GM12874 (cell line): ENCODE measurements at regions not wholly inside any gene's neighbourhood (a gene's known extent, or its start where the extent isn't known, plus 50 kb on each side); places are given as distances from the start of the nearest gene placed in this dataset.

Experiments
- TF ChIP-seq, protein P1 (sequence below): IDR thresholded peaks from 2 replicates; pipeline ENCODE4 v1.5.1; 2011; ENCODE audit warnings: low read depth, mild to moderate bottlenecking, control low read depth, low read length, moderate library complexity; ENCODE audit not compliant: insufficient read depth

DNA sequence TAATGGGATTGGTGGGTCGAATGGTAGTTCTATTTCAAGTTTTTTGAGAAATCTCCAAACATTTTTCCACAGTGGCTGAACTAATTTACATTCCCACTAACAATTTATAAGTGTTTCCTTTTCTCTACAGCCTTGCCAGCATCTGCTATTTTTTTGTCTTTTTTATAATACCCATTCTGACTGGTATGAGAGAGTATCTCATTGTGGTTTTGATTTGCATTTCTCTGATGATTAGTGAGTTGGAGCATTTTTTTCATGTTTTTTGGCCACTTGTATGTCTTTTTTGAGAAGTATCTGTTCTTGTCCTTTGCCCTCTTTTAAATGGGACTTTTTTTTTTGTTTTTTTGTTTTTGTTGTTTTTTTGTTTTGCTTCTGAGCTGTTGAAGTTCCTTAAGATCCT lies 200.0 kb upstream of the GK2 start:
- TF ChIP-seq, protein P1, sequence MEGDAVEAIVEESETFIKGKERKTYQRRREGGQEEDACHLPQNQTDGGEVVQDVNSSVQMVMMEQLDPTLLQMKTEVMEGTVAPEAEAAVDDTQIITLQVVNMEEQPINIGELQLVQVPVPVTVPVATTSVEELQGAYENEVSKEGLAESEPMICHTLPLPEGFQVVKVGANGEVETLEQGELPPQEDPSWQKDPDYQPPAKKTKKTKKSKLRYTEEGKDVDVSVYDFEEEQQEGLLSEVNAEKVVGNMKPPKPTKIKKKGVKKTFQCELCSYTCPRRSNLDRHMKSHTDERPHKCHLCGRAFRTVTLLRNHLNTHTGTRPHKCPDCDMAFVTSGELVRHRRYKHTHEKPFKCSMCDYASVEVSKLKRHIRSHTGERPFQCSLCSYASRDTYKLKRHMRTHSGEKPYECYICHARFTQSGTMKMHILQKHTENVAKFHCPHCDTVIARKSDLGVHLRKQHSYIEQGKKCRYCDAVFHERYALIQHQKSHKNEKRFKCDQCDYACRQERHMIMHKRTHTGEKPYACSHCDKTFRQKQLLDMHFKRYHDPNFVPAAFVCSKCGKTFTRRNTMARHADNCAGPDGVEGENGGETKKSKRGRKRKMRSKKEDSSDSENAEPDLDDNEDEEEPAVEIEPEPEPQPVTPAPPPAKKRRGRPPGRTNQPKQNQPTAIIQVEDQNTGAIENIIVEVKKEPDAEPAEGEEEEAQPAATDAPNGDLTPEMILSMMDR: no peak

DNA sequence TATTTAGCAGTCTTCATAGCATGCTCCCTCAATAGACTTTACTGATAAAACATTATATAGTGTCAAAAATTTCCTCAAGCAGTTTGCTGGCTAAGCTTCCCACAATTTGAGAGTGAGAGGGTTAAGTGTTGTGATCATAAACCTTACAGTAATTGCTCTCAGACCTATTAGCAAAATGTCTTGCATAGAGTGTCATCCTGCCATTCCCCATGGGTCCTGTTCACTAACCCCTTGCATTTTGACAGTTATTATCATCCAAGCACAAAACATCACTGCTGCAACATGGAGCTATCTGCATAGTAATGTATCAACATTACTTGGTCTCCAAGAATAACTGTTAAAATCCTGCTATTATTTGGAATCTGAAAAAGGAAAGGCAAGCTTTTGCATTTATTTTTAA lies 196.1 kb upstream of the GK2 start:
- TF ChIP-seq, protein P1: no peak

DNA sequence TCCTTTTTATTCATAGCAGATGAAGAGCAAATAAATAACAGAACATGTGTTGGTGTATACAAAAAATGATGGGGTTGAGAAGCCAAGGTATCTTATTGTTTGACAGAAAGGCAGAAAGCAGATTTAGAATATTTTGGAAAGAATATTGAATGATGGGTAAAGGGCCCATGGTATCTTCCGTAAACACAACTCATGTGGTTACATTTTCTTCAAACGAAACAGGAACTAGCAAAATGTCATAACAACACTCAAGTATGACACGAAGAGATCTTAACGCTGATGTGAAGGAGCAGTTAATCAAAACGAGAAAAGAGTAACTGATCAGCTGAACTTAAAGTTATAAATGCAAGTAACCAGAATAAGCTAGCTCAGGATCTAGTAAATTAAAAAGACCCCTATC lies 195.7 kb upstream of the GK2 start:
- TF ChIP-seq, protein P1: no peak

DNA sequence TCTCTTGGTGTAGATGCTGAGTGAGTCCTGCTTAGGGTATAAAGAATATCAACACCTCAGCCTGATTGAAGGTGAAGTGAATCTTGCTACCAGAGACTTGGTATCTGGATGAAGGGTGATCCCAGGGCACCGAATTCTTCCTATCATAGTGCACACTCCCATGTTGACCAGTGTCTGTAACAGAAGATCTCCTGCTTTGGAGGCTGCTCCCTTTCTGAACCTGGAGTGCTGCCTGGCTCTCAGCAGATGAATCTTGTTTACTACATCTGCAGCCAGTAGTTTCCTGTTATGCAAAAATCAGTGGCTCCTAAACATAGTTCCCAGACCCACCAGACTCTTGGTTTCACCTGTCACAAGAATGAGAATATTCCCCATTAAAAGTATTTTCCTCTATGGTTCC lies 191.7 kb upstream of the GK2 start:
- TF ChIP-seq, protein P1: no peak

DNA sequence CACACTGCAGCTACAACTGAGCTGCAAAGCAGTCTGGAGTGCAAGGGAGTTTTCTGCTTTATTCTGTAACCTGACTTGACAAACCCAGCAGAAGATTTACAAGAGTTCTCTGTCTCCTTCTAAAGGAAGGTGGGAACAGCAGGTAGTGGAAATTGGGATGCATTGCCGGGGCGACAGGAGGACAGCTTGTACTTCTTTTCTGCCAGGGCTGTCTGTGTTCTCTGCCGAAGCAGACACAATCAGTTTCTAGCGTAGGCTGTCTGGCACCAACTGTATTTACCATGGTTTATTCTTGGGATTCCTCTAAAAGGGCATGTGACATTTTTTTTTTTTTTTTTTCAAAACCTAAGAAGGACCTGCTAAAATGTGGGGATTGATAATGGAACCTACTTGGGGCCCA lies 190.8 kb upstream of the GK2 start:
- TF ChIP-seq, protein P1: no peak

DNA sequence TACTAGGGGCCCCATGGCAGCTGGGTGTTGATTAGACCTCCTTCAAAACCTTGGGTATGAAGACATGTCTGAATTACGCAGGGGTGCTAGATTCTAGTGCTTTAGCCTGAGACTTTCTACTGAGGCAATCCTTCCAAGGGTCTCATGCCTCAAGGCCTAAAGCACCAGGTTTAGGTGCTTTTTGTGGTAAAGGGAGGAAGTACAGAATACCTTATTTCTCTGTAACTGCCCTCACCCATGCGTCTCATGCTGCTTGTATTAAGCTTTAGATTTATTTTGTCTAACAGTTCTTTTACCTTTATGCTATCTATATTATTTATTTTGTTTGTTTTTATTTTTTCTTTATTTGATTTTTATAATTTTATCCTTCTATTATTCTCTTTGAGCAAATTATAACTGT lies 190.2 kb upstream of the GK2 start:
- TF ChIP-seq, protein P1: no peak

DNA sequence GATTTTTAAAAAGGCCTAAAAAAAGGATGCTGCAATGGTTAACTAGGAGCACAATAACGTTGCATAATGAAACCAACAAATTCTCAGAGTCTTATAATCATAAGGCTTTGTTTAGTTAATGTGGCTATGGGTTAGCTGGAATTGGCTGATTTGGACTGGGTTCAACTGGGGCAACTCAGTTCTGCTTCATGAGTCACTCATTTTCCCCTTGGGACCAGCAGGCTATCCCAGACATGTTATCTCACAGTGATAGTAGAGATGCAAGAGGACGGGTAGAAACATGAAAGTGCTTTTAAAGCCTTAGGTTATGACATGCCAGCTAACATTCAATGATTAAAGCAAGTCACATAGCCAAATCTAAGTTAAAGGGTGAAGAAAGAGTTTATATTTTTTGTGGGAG lies 189.2 kb upstream of the GK2 start:
- TF ChIP-seq, protein P1: no peak

DNA sequence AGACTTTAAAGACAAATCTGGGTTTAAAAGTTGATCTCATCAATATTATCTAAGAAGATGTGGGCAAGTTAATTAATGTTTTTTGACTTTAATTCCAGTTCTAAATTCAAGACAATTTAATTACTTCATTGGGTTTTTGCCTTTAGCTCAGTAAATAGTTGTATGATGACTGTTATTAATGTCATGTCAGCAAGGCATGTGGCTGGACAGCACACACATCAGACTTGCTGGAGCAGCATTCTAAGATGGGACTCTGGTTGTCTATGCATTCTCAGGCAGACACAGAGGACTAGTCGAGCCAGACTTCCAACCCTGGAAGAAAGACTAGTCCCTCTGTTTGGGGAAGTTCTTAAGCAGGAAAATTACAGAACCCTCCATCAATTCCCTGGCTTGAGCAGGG lies 180.7 kb upstream of the GK2 start:
- TF ChIP-seq, protein P1: no peak
